ENCODE measurements at regions not wholly inside any gene's neighbourhood (a gene's known extent, or its start where the extent isn't known, plus 50 kb on each side); places are given as distances from the start of the nearest gene placed in this dataset.

DNA sequence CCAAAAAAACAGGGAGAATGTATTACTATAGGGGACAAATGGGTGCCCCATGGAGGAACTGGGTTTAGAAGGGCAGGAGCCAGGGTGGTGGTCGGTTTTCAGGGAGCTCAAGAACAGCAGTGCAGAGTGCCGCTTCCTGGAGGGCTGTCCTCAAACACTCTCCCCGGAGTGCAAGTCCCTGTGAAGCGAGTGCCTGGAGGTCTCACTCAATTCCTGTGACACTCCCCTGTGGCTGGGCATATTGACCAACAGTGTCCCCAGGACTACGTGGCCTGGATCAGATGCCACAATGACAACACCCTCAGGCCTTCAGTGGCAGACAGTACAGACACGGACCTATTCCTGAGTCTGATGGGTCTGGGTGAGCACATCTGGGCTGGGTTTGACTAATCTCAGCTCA, 412.1 kb upstream of the IRX2 start:
- in situ Hi-C loops (cut with HindIII; ENCODE audit: low pct_unique_long_range_greater_than_20kb, low sequenced_read_pairs) (no loop called here), intact Hi-C loops (cut with micrococcal nuclease; ENCODE audit: unreplicated experiment) (no loop called here)
- Histone ChIP-seq H3K27me3 (ENCODE audit: control insufficient read depth, insufficient read depth, low read length) (no peaks in the 10 kb centered on the region), H3K4me3 (ENCODE audit: low read depth in 2 of 2, low read length in 2 of 2) (no peak overlapping the region), H3K36me3 (ENCODE audit: control insufficient read depth, insufficient read depth, low read length) (no peaks in the 10 kb centered on the region), H3K9me3 (ENCODE audit: control insufficient read depth, insufficient read depth, low read depth, low read length) (peaks cover 12% of the 10 kb centered on the region), H3K4me1 (ENCODE audit: control insufficient read depth, insufficient read depth, low read length) (no peaks in the 10 kb centered on the region), H3K27ac (ENCODE audit: low read length) (no peak overlapping the region)
- ChIA-PET CTCF (no interaction called here), POLR2A (no interaction called here)
- no peak for DNase-seq (ENCODE audit: low read depth, low spot score)
- ATAC-seq: no peak
- BruUV-seq (replicated peaks): no TSS peak
- TF ChIP-seq, protein P1, sequence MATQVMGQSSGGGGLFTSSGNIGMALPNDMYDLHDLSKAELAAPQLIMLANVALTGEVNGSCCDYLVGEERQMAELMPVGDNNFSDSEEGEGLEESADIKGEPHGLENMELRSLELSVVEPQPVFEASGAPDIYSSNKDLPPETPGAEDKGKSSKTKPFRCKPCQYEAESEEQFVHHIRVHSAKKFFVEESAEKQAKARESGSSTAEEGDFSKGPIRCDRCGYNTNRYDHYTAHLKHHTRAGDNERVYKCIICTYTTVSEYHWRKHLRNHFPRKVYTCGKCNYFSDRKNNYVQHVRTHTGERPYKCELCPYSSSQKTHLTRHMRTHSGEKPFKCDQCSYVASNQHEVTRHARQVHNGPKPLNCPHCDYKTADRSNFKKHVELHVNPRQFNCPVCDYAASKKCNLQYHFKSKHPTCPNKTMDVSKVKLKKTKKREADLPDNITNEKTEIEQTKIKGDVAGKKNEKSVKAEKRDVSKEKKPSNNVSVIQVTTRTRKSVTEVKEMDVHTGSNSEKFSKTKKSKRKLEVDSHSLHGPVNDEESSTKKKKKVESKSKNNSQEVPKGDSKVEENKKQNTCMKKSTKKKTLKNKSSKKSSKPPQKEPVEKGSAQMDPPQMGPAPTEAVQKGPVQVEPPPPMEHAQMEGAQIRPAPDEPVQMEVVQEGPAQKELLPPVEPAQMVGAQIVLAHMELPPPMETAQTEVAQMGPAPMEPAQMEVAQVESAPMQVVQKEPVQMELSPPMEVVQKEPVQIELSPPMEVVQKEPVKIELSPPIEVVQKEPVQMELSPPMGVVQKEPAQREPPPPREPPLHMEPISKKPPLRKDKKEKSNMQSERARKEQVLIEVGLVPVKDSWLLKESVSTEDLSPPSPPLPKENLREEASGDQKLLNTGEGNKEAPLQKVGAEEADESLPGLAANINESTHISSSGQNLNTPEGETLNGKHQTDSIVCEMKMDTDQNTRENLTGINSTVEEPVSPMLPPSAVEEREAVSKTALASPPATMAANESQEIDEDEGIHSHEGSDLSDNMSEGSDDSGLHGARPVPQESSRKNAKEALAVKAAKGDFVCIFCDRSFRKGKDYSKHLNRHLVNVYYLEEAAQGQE (IDR thresholded peaks at IDR 0.05; ENCODE audit: insufficient read depth in 1 of 2, low read depth in 2 of 2, low read length in 1 of 2): no peak
- TF ChIP-seq SIN3A (IDR thresholded peaks at IDR 0.05; ENCODE audit: borderline replicate concordance, insufficient read depth, low read depth, low read length) (no peak), TCF7L2 (IDR thresholded peaks at IDR 0.05; ENCODE audit: low read depth, low read length) (no peak), POLR2AphosphoS5 (IDR thresholded peaks at IDR 0.05; ENCODE audit: low read depth, low read length) (no peak)
- TF ChIP-seq, protein P2, sequence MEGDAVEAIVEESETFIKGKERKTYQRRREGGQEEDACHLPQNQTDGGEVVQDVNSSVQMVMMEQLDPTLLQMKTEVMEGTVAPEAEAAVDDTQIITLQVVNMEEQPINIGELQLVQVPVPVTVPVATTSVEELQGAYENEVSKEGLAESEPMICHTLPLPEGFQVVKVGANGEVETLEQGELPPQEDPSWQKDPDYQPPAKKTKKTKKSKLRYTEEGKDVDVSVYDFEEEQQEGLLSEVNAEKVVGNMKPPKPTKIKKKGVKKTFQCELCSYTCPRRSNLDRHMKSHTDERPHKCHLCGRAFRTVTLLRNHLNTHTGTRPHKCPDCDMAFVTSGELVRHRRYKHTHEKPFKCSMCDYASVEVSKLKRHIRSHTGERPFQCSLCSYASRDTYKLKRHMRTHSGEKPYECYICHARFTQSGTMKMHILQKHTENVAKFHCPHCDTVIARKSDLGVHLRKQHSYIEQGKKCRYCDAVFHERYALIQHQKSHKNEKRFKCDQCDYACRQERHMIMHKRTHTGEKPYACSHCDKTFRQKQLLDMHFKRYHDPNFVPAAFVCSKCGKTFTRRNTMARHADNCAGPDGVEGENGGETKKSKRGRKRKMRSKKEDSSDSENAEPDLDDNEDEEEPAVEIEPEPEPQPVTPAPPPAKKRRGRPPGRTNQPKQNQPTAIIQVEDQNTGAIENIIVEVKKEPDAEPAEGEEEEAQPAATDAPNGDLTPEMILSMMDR (IDR thresholded peaks at IDR 0.05): no peak

DNA sequence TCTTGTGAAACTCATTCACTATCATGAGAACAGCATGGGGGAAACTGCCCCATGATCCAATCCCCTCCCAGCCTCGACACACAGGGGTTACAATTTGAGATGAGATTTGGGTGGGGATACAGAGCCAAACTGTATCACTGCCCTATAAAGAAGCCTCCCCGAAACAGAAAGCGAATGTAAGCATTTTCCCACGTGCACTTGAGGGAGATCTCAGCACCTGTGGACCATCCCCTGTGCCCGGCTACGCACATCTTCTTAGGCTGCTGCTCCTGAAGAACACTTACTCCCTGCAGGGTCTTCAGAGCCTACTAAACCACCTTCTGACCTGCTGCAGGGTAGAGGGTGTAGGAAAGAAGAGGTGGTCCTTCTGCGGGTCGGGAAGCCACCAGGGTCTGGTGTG, 410.2 kb upstream of the IRX2 start:
- Histone ChIP-seq H3K4me1 (ENCODE audit: control insufficient read depth, insufficient read depth, low read length) (no peaks in the 10 kb centered on the region), H3K27ac (ENCODE audit: low read length) (no peak overlapping the region), H3K27me3 (ENCODE audit: control insufficient read depth, insufficient read depth, low read length) (no peaks in the 10 kb centered on the region), H3K4me3 (ENCODE audit: low read depth in 2 of 2, low read length in 2 of 2) (no peak overlapping the region), H3K9me3 (ENCODE audit: control insufficient read depth, insufficient read depth, low read depth, low read length) (no peaks in the 10 kb centered on the region; the same call in 1 of the 2 replicates), H3K36me3 (ENCODE audit: control insufficient read depth, insufficient read depth, low read length) (no peaks in the 10 kb centered on the region)
- CTCF ChIA-PET: no interaction called here
- BruUV-seq (replicated peaks): no TSS peak
- TF ChIP-seq, protein P2 (IDR thresholded peaks at IDR 0.05): no peak
- TF ChIP-seq, protein P1 (IDR thresholded peaks at IDR 0.05; ENCODE audit: insufficient read depth in 1 of 2, low read depth in 2 of 2, low read length in 1 of 2): no peak
- no peak for TF ChIP-seq SIN3A (IDR thresholded peaks at IDR 0.05; ENCODE audit: borderline replicate concordance, insufficient read depth, low read depth, low read length)
- no peak for TF ChIP-seq TCF7L2 (IDR thresholded peaks at IDR 0.05; ENCODE audit: low read depth, low read length)
- no peak for TF ChIP-seq POLR2AphosphoS5 (IDR thresholded peaks at IDR 0.05; ENCODE audit: low read depth, low read length)
- intact Hi-C loops (cut with micrococcal nuclease; ENCODE audit: unreplicated experiment) (no loop called here), in situ Hi-C loops (cut with HindIII; ENCODE audit: low pct_unique_long_range_greater_than_20kb, low sequenced_read_pairs) (no loop called here)
- POLR2A ChIA-PET: no interaction called here
- ATAC-seq: no peak
- no peak for DNase-seq (ENCODE audit: low read depth, low spot score)

All from Panc1 (cell line).